Astrocyte of the cerebellum (primary cell): ENCODE measurements at regions not wholly inside any gene's neighbourhood (a gene's known extent, or its start where the extent isn't known, plus 50 kb on each side); places are given as distances from the start of the nearest gene placed in this dataset.

Experiments used
- DNase-seq: peaks from one replicate; pipeline ENCODE4 v3.0.0-alpha.2; 2011; ENCODE audit warnings: low read depth
- H3K4me3 ChIP-seq: 2 replicates; pipeline ENCODE4 v1.5.1; 2011; ENCODE audit warnings: mild to moderate bottlenecking, low read depth, low read length, moderate library complexity
- CTCF ChIP-seq: IDR thresholded peaks from 2 replicates; pipeline ENCODE4 v1.5.1; 2012; ENCODE audit warnings: low read length, low read depth, moderate library complexity, mild to moderate bottlenecking; ENCODE audit errors: missing control alignments
- in situ Hi-C: cut with HindIII; loops from 2 replicates; pipeline ENCODE4 v1.10.0; 2017; ENCODE audit warnings: low sequenced_read_pairs

DNA sequence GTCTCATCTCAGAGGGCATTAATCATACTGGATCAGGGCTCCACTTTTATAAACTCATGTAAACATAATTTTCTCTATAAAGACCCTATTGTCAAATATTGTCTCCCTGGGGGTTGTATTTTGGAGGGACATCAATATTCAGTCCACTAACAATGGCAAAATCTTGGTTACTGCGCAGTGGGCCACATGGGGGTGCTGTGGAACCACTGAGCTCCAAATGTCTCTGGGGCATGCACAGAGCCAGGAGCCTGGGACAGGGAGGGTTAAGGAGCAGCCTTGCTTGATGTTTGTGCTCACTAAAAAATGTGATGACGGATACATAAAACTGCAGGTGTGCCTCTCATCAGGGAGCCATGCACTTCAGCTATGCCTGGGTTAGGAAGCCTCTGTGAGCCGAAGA lies 62.1 kb upstream of the PRSS58 start:
- in situ Hi-C loops, result no loop called here
- DNase-seq, result no peak
- H3K4me3 ChIP-seq, result no peak overlapping the region
- peak; percentile 33 for TF ChIP-seq CTCF

GRCh38 chr7:142314281-142314680 lies 56.4 kb upstream of the PRSS58 start:
- TF ChIP-seq CTCF, result no peak
- in situ Hi-C loops, result no loop called here
- DNase-seq, result no peak
- no peak overlapping the region for H3K4me3 ChIP-seq

DNA sequence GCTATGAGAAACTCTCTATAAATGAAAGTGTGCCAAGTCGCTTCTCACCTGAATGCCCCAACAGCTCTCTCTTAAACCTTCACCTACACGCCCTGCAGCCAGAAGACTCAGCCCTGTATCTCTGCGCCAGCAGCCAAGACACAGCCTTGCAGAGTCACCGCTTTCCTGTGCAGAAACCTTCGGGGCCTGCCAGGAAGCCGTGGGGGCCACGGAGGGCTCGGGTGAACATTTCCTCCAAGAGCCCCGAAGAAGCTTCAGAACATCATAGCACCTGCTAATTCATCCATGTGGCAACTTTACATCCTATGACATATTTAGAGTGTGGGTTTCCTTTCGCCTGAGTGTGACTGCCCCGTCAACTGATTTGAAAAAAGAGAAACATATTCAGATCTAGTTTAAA lies 55.7 kb upstream of the PRSS58 start:
- no peak overlapping the region for H3K4me3 ChIP-seq
- in situ Hi-C loops, result no loop called here
- TF ChIP-seq CTCF, result no peak

GRCh38 chr7:142311876-142312275 lies 54.0 kb upstream of the PRSS58 start:
- in situ Hi-C loops, result no loop called here
- DNase-seq, result no peak
- no peak for TF ChIP-seq CTCF
- no peak overlapping the region for H3K4me3 ChIP-seq

More for the DNA sequence above, 55.7 kb upstream of the PRSS58 start:
- DNase-seq, result no peak

DNA sequence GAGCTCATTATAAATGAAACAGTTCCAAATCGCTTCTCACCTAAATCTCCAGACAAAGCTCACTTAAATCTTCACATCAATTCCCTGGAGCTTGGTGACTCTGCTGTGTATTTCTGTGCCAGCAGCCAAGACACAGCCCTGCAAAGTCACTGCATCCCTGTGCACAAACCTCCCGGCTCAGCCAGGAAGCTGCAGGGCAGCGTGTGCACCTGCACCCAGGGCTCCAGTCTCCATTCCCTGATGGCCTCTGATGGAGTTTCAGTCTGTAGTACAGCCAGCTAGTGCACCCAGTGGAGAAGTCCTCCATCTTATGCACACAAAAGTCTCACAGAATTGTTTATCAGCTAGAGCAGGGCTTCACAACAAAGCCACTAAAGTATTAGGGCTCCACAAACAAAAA lies 51.1 kb upstream of the PRSS58 start:
- no peak overlapping the region for H3K4me3 ChIP-seq
- TF ChIP-seq CTCF, result no peak
- in situ Hi-C loops, result no loop called here
- DNase-seq, result no peak

- no peak for TF ChIP-seq CTCF
- no peak overlapping the region for H3K4me3 ChIP-seq
- DNase-seq, result no peak
- in situ Hi-C loops, result no loop called here
Observed at GRCh38 chr7:142308326-142308725, 50.5 kb upstream of the PRSS58 start.
